Suppressor macrophage (primary cell): ENCODE measurements at regions not wholly inside any gene's neighbourhood (a gene's known extent, or its start where the extent isn't known, plus 50 kb on each side); places are given as distances from the start of the nearest gene placed in this dataset.

ENCODE experiments used
- DNase-seq, 4 experiments: peaks; one replicate each; pipeline ENCODE4 v3.0.0-alpha.2; 2020 to 2022

DNA sequence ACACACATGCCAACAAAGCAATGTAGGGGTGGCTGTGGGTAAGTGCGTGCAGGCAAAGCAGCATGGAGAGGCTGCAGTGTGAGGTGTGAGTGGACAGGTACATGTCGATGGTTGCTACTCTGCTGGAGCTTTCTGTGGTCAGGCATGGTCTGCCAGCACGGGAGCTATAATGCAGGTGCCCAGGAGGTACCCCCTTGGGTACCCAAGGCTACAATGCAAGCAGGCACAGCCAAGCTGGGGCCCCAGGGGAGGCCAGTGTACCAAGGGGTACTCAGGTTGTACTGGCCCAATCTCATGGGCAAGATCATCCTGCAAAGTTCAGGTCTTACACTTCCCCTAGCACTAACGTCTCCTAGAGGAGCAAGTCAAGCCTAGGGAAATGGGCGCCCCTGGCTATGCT is 58.4 kb upstream of the IRAK1BP1 start:
- no peak for DNase-seq

DNA sequence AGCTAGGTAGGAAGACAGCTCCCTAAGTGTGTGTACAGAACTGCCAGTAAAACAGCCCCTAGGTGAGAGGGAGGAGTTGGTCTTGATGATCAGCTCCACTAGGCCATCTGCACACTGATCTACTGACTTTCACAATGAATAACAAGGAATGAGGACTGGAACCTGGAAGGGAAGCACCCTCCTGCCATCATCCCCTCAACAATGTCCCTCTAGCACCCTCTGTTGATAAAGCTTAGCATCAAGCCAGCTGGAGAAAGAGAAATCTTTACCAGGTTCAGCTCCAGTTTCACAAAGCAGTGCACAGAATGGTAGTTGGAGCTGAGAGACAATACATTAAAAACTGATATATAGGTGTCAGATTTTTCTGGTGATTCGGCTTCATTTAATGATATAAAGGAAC is 57.2 kb upstream of the IRAK1BP1 start:
- no peak for DNase-seq

DNA sequence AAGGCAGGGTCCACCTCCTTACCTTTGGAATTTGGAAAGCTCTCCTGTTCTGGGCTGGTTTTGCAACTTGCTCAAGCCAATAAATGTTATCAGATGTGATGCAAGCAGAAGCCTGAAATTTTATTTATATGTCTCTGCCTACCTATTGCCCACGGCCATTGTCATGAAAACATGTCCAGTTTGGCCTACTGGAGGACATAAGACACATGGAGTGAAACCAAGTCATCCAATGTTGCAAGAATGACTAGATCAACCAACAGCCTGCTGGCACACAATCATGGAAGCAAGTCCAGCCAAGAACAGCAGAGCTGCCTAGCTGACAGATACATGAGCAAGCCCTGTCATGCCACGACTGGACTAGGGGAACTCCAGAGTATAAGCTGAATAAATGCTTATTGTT is 56.7 kb upstream of the IRAK1BP1 start:
- no peak for DNase-seq
